HCT116 (cell line): ENCODE measurements at regions not wholly inside any gene's neighbourhood (a gene's known extent, or its start where the extent isn't known, plus 50 kb on each side); places are given as distances from the start of the nearest gene placed in this dataset.
A peak's percentile ranks its signal among the peaks of the same experiment; 100 is the strongest.

Experiments
- ATAC-seq: fragments of 200-7000 bp; cut with Tn5 transposase; 2 replicates; pipeline ENCODE4 v1.9.1; 2020; ENCODE audit warnings: mild to moderate bottlenecking, moderate library complexity
- BruUV-seq: library from RNA; stranded (reverse); fragments of 400-500 nt; replicated peaks from 2 replicates; lab custom pipeline; 2021; lab: Mats Ljungman, UMichigan
- CTCF ChIA-PET: fragments of 300-600 bp; sonication (Branson Sonifier 250); formaldehyde crosslinking; loops from one replicate; lab custom pipeline; 2021; ENCODE audit warnings: antibody characterized with exemption; lab: Charles Lee
- POLR2A ChIA-PET: fragments of 300-600, 350-600 bp; sonication (Branson Sonifier 250); formaldehyde crosslinking; loops from one replicate; lab custom pipeline; 2021; ENCODE audit warnings: antibody characterized with exemption; lab: Charles Lee
- RAD21 ChIA-PET, 2 experiments: fragments of 300-600 bp; sonication (Branson Sonifier 250); formaldehyde crosslinking; loops; one replicate each; lab custom pipeline; 2023; ENCODE audit warnings: low total read pairs in 2 of 2; ENCODE audit not compliant: uncharacterized antibody in 2 of 2, unreplicated experiment in 2 of 2, low non-redundant PET in 1 of 2; lab: Charles Lee
- DNase-seq: peaks from one replicate; pipeline ENCODE4 v3.0.0-alpha.2; 2010; ENCODE audit warnings: low read depth, low spot score
- H2AFZ ChIP-seq: fragments of 200-600 bp; shearing (Covaris generic), sonication (generic); 2 replicates; pipeline ENCODE4 v1.6.1; 2017; ENCODE audit warnings: low read depth, mixed run types, mixed read lengths, antibody characterized with exemption, low read length; ENCODE audit not compliant: poor library complexity, severe bottlenecking
- H3K27ac ChIP-seq: 2 replicates; pipeline ENCODE4 v1.5.1; 2012; ENCODE audit warnings: low read depth, low read length
- H3K27me3 ChIP-seq: fragments of 200-600 bp; sonication (generic); 2 replicates; pipeline ENCODE4 v1.6.1; 2016; ENCODE audit warnings: mixed run types, low read length, mixed read lengths; ENCODE audit not compliant: insufficient read depth
- H3K36me3 ChIP-seq, 2 experiments: fragments of 200-500 bp in 1 of 2; fragments of 200-600 bp in 1 of 2; sonication (Bioruptor generic) in 1 of 2; sonication (generic) in 1 of 2; 2 replicates each; pipeline versions ENCODE4 v1.5.1 to v1.6.1; 2014 to 2016; ENCODE audit warnings: low read length in 2 of 2, inconsistent platforms in 1 of 2, mixed read lengths in 1 of 2, mixed run types in 1 of 2; ENCODE audit not compliant: insufficient read depth in 2 of 2, control insufficient read depth in 1 of 2
- H3K4me1 ChIP-seq, 2 experiments: fragments of 200-600 bp in 1 of 2; sonication (generic) in 1 of 2; 2 replicates each; pipeline versions ENCODE4 v1.5.1 to v1.6.1; 2012 to 2017; ENCODE audit warnings: low read length in 2 of 2, inconsistent platforms in 1 of 2, mild to moderate bottlenecking in 1 of 2, mixed read lengths in 1 of 2, mixed run types in 1 of 2, moderate library complexity in 1 of 2; ENCODE audit not compliant: insufficient read depth in 2 of 2, control insufficient read depth in 1 of 2
- H3K4me2 ChIP-seq: fragments of 200-600 bp; sonication (generic); 2 replicates; pipeline ENCODE4 v1.6.1; 2017; ENCODE audit warnings: mixed run types, low read length, mixed read lengths
- H3K4me3 ChIP-seq, 2 experiments: fragments of 200-600 bp in 1 of 2; sonication (generic) in 1 of 2; replicated peaks in 1 of 2; 2 replicates each; pipeline ENCODE4 v1.5.1; 2011 to 2016; ENCODE audit warnings: low read length in 2 of 2, control low read depth in 1 of 2, low read depth in 1 of 2, mild to moderate bottlenecking in 1 of 2, mixed read lengths in 1 of 2, mixed run types in 1 of 2
- H3K79me2 ChIP-seq: fragments of 200-600 bp; sonication (generic); 2 replicates; pipeline ENCODE4 v1.6.1; 2017; ENCODE audit warnings: mild to moderate bottlenecking, mixed run types, low read length, moderate library complexity, mixed read lengths; ENCODE audit not compliant: insufficient read depth
- H3K9ac ChIP-seq: fragments of 200-600 bp; sonication (generic); 2 replicates; pipeline ENCODE4 v1.6.1; 2016; ENCODE audit warnings: low read length, mixed read lengths
- H3K9me2 ChIP-seq: fragments of 200-600 bp; sonication (generic), shearing (Covaris generic); 2 replicates; pipeline ENCODE4 v1.6.1; 2017; ENCODE audit warnings: mixed run types, mild to moderate bottlenecking, moderate library complexity; ENCODE audit not compliant: insufficient read depth
- H3K9me3 ChIP-seq, 2 experiments: fragments of 200-500 bp in 1 of 2; fragments of 200-600 bp in 1 of 2; sonication (Bioruptor generic) in 1 of 2; sonication (generic) in 1 of 2; 2 replicates each; pipeline ENCODE4 v1.6.1; 2014 to 2017; ENCODE audit warnings: low read length in 2 of 2, mixed read lengths in 2 of 2, inconsistent platforms in 1 of 2, low read depth in 1 of 2, mild to moderate bottlenecking in 1 of 2, mixed run types in 1 of 2, moderate library complexity in 1 of 2; ENCODE audit not compliant: control insufficient read depth in 1 of 2, insufficient read depth in 1 of 2
- H4K20me1 ChIP-seq: fragments of 200-600 bp; sonication (generic), shearing (Covaris generic); 2 replicates; pipeline ENCODE4 v1.6.1; 2017; ENCODE audit warnings: mixed run types, mild to moderate bottlenecking, moderate library complexity; ENCODE audit not compliant: insufficient read depth
- ATF3 ChIP-seq: IDR thresholded peaks from 2 replicates; pipeline ENCODE4 v1.6.1; 2012
- CBX3 ChIP-seq: IDR thresholded peaks from 2 replicates; pipeline ENCODE4 v1.6.1; 2012; ENCODE audit warnings: low read depth
- CEBPB ChIP-seq: IDR thresholded peaks from 2 replicates; pipeline ENCODE4 v1.6.1; 2012; ENCODE audit warnings: low read depth
- EGR1 ChIP-seq: IDR thresholded peaks from 2 replicates; pipeline ENCODE4 v1.6.1; 2012; ENCODE audit warnings: low read depth
- ELF1 ChIP-seq: IDR thresholded peaks from 2 replicates; pipeline ENCODE4 v1.6.1; 2012; ENCODE audit warnings: low read depth, borderline replicate concordance
- EZH2phosphoT487 ChIP-seq: fragments of 200-600 bp; IDR thresholded peaks from 2 replicates; pipeline ENCODE4 v1.6.1; 2018; ENCODE audit warnings: antibody characterized with exemption, borderline replicate concordance
- FOSL1 ChIP-seq: IDR thresholded peaks from 2 replicates; pipeline ENCODE4 v1.6.1; 2012; ENCODE audit warnings: low read depth
- JUND ChIP-seq: IDR thresholded peaks from 2 replicates; pipeline ENCODE4 v1.6.1; 2012
- POLR2AphosphoS5 ChIP-seq: IDR thresholded peaks from 2 replicates; pipeline ENCODE4 v1.6.1; 2011; ENCODE audit warnings: mild to moderate bottlenecking, low read depth, low read length, moderate library complexity
- RAD21 ChIP-seq: IDR thresholded peaks from 2 replicates; pipeline ENCODE4 v1.6.1; 2012; ENCODE audit warnings: low read depth, mild to moderate bottlenecking
- SIN3A ChIP-seq: IDR thresholded peaks from 2 replicates; pipeline ENCODE4 v1.6.1; 2012; ENCODE audit warnings: low read depth
- SP1 ChIP-seq: IDR thresholded peaks from 2 replicates; pipeline ENCODE4 v1.6.1; 2012; ENCODE audit warnings: low read depth
- SRF ChIP-seq: IDR thresholded peaks from 2 replicates; pipeline ENCODE4 v1.6.1; 2012; ENCODE audit warnings: low read depth
- TCF7L2 ChIP-seq: IDR thresholded peaks from 2 replicates; pipeline ENCODE4 v1.7.0; 2011; ENCODE audit warnings: borderline replicate concordance, inconsistent platforms; ENCODE audit not compliant: insufficient read depth, insufficient read length; ENCODE audit errors: extremely low read depth
- YY1 ChIP-seq: IDR thresholded peaks from 2 replicates; pipeline ENCODE4 v1.6.1; 2011; ENCODE audit warnings: low read length, low read depth, moderate library complexity, mild to moderate bottlenecking; ENCODE audit not compliant: insufficient replicate concordance; ENCODE audit errors: extremely low read depth
- ZFX ChIP-seq: fragments of 450-650 bp; IDR thresholded peaks from 2 replicates; pipeline ENCODE4 v1.6.1; 2017
- ZNF274 ChIP-seq: fragments of 200-500 bp; sonication (Bioruptor generic); IDR thresholded peaks from 2 replicates; pipeline ENCODE4 v1.6.1; 2014; ENCODE audit warnings: mild to moderate bottlenecking, low read depth, low read length, inconsistent platforms
- intact Hi-C: fragments of 100-400 bp; cut with micrococcal nuclease; formaldehyde crosslinking; loops from 2 replicates; pipeline ENCODE4 v1.10.0; 2022
- TF ChIP-seq, protein P1 (sequence below): IDR thresholded peaks from 2 replicates; pipeline ENCODE4 v1.6.1; 2012
- TF ChIP-seq, protein P2 (sequence below), 3 experiments: fragments of 200-600 bp in 1 of 3; sonication (generic) in 1 of 3; IDR thresholded peaks in 2 of 3; conservative IDR thresholded peaks in 1 of 3; 2 replicates each; pipeline ENCODE4 v1.5.1; 2012 to 2017; ENCODE audit warnings: low read depth in 2 of 3, low read length in 2 of 3, antibody characterized with exemption in 1 of 3, borderline replicate concordance in 1 of 3, control low read depth in 1 of 3, mild to moderate bottlenecking in 1 of 3, mixed read lengths in 1 of 3, mixed run types in 1 of 3, moderate library complexity in 1 of 3; ENCODE audit not compliant: insufficient read depth in 1 of 3

DNA sequence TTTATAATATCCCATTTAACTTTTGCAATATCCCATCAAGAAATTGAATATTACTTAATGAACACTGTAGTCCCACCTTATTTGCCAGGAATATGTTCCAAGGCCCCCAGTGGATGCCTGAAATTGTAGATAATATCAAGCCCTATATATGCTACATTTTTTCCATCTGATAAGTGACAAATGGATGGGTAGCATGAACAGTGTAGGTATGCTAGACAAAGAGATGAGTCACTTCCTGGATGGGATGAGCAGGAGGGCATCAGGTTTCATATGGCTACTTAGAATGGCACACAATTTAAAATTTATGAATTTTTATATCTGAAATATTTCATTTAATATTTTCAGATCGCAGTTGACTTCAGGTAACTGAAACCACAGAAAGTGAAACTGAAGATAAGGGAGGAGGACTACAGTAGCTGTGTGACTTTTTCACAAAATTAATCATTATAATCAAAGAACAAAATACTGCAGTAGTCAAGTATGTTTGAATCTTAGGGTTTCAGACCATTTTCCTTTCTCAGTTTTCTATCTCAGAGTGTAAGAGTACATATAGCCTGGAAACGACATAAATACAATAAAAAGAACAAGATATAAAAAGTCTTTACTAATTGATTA lies 636.4 kb upstream of the ARRDC3 start:
- ATAC-seq = peak; percentile 90
- POLR2A ChIA-PET = no interaction called here
- TF ChIP-seq CBX3 (peak; percentile 84; the same call in 1 of the 2 replicates), EGR1 (no peak), SP1 (peak; percentile 71), FOSL1 (peak; percentile 86), JUND (peak; percentile 86), ELF1 (peak; percentile 10; the same call in 1 of the 2 replicates), RAD21 (peak; percentile 6; the same call in 1 of the 2 replicates), SRF (no peak)
- TF ChIP-seq, protein P1, sequence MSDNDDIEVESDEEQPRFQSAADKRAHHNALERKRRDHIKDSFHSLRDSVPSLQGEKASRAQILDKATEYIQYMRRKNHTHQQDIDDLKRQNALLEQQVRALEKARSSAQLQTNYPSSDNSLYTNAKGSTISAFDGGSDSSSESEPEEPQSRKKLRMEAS = peak; percentile 24; the same call in 1 of the 2 replicates
- peak overlapping the region in 1 of 2 experiments; percentile 23; a peak in 1 of 4 replicates for H3K4me3 ChIP-seq
- CTCF ChIA-PET = no interaction called here
- no peaks in the 10 kb centered on the region for H3K9me3 ChIP-seq
- H3K9ac ChIP-seq = no peak overlapping the region
- H3K4me2 ChIP-seq = peak overlapping the region; percentile 71
- no peaks in the 10 kb centered on the region for H4K20me1 ChIP-seq
- peaks cover 16 to 28% of the 10 kb centered on the region in 2 experiments for H3K4me1 ChIP-seq
- H3K9me2 ChIP-seq = no peaks in the 10 kb centered on the region
- H3K36me3 ChIP-seq = no peaks in the 10 kb centered on the region
- peak overlapping the region; percentile 77 for H2AFZ ChIP-seq
- intact Hi-C loops = no loop called here
- BruUV-seq = no TSS peak
- H3K79me2 ChIP-seq = no peaks in the 10 kb centered on the region
- RAD21 ChIA-PET = no interaction called here
- DNase-seq = peak; percentile 33
- H3K27ac ChIP-seq = no peak overlapping the region; the same call in 1 of the 2 replicates
- H3K27me3 ChIP-seq = no peaks in the 10 kb centered on the region

- H3K79me2 ChIP-seq = no peaks in the 10 kb centered on the region
- peak overlapping the region; percentile 71 for H3K4me2 ChIP-seq
- no TSS peak for BruUV-seq
- peaks cover 16 to 28% of the 10 kb centered on the region in 2 experiments for H3K4me1 ChIP-seq
- H3K9ac ChIP-seq = no peak overlapping the region
- no peak overlapping the region for H2AFZ ChIP-seq
- DNase-seq = peak; percentile 65
- intact Hi-C loops = no loop called here
- CTCF ChIA-PET = no interaction called here
- no peaks in the 10 kb centered on the region for H3K27me3 ChIP-seq
- H4K20me1 ChIP-seq = no peaks in the 10 kb centered on the region
- no peaks in the 10 kb centered on the region for H3K36me3 ChIP-seq
- POLR2A ChIA-PET = interaction anchor here (0.5 kb wide), 1 partner anchor 209 kb away, joined by 3 read pairs; no protein-coding TSS in a partner anchor
- RAD21 ChIA-PET = no interaction called here
- H3K9me3 ChIP-seq = no peaks in the 10 kb centered on the region; a peak in 1 of 4 replicates
- H3K4me3 ChIP-seq = no peak overlapping the region
- H3K9me2 ChIP-seq = no peaks in the 10 kb centered on the region
- H3K27ac ChIP-seq = peak overlapping the region; percentile 3; the same call in 1 of the 2 replicates
- peak; percentile 78 for ATAC-seq
- TF ChIP-seq, protein P1 = no peak
- no peak for TF ChIP-seq EZH2phosphoT487
- no peak for TF ChIP-seq EGR1
- TF ChIP-seq TCF7L2 = no peak
- TF ChIP-seq, protein P2, sequence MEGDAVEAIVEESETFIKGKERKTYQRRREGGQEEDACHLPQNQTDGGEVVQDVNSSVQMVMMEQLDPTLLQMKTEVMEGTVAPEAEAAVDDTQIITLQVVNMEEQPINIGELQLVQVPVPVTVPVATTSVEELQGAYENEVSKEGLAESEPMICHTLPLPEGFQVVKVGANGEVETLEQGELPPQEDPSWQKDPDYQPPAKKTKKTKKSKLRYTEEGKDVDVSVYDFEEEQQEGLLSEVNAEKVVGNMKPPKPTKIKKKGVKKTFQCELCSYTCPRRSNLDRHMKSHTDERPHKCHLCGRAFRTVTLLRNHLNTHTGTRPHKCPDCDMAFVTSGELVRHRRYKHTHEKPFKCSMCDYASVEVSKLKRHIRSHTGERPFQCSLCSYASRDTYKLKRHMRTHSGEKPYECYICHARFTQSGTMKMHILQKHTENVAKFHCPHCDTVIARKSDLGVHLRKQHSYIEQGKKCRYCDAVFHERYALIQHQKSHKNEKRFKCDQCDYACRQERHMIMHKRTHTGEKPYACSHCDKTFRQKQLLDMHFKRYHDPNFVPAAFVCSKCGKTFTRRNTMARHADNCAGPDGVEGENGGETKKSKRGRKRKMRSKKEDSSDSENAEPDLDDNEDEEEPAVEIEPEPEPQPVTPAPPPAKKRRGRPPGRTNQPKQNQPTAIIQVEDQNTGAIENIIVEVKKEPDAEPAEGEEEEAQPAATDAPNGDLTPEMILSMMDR (IDR thresholded peaks at IDR 0.05 in 2 of 3, conservative IDR thresholded peaks at IDR 0.05 in 1 of 3; ENCODE audit: borderline replicate concordance in 1 of 3, insufficient read depth in 1 of 3, low read depth in 2 of 3, low read length in 2 of 3) = no peak
- no peak for TF ChIP-seq POLR2AphosphoS5
- no peak for TF ChIP-seq ATF3
- TF ChIP-seq ZNF274 = no peak
- no peak for TF ChIP-seq YY1
- TF ChIP-seq SIN3A = no peak
- TF ChIP-seq RAD21 = no peak
- no peak for TF ChIP-seq ZFX
- peak; percentile 72 for TF ChIP-seq FOSL1
- no peak for TF ChIP-seq CEBPB
- TF ChIP-seq ELF1 = no peak
- TF ChIP-seq JUND = peak; percentile 74
Observed at GRCh38 chr5:92017776-92018175, 634.7 kb upstream of the ARRDC3 start.
